GM12872 (cell line): ENCODE measurements at regions not wholly inside any gene's neighbourhood (a gene's known extent, or its start where the extent isn't known, plus 50 kb on each side); places are given as distances from the start of the nearest gene placed in this dataset.

Experiments
- TF ChIP-seq, protein P1 (sequence below): IDR thresholded peaks from 3 replicates; pipeline ENCODE4 v1.5.1; 2011; ENCODE audit warnings: low read depth, mild to moderate bottlenecking, low read length, moderate library complexity; ENCODE audit not compliant: insufficient read depth

DNA sequence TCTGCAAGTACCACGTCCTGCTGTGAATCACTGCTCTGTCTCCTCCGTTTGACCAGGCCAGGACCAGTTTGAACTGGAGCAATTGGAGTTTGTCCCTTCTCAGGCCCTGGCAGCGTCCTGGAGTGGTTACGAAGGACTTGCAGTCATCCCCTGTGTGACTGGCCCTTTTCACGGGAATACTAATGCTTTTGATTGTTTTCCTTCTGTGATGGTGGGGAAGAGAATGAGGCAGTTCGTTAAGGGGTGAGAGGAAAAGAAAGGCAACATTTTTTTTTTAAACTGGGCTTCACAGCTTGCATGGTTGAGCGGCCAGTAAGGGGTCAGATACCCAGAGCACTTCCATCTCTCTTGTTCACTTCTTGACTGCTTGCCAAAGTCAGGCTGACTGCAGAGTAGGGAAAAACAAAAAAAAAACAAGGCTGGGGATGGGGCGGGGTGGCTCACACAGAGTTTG is 153.5 kb upstream of the STK32A start:
- TF ChIP-seq, protein P1, sequence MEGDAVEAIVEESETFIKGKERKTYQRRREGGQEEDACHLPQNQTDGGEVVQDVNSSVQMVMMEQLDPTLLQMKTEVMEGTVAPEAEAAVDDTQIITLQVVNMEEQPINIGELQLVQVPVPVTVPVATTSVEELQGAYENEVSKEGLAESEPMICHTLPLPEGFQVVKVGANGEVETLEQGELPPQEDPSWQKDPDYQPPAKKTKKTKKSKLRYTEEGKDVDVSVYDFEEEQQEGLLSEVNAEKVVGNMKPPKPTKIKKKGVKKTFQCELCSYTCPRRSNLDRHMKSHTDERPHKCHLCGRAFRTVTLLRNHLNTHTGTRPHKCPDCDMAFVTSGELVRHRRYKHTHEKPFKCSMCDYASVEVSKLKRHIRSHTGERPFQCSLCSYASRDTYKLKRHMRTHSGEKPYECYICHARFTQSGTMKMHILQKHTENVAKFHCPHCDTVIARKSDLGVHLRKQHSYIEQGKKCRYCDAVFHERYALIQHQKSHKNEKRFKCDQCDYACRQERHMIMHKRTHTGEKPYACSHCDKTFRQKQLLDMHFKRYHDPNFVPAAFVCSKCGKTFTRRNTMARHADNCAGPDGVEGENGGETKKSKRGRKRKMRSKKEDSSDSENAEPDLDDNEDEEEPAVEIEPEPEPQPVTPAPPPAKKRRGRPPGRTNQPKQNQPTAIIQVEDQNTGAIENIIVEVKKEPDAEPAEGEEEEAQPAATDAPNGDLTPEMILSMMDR, result no peak

GRCh38 chr5:147084702-147085101 is 150.1 kb upstream of the STK32A start:
- TF ChIP-seq, protein P1, result no peak

GRCh38 chr5:147085409-147085808 is 149.4 kb upstream of the STK32A start:
- TF ChIP-seq, protein P1, result no peak

GRCh38 chr5:147092044-147092443 is 142.8 kb upstream of the STK32A start:
- TF ChIP-seq, protein P1, result no peak

DNA sequence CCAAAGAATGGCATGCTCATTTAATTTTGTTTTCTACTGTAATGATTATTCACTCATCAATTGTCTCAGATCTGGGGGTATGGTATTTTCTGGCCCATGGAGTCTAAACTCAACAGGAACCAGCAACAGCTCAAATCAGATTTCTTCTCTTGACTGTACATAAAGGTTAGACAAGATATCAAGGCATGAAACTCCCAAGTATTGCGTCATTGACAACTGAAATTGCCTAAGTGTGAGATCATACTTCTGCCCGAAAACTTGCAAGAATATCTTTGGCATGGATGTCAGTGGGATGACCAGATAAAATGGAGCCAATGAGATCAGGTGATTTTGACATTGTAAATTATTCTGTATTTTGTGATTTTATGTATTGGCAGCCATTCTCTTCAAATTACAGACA is 141.7 kb upstream of the STK32A start:
- TF ChIP-seq, protein P1, result no peak

- TF ChIP-seq, protein P1, result no peak
These were observed 139.1 kb upstream of the STK32A start for GRCh38 chr5:147095740-147096139.

DNA sequence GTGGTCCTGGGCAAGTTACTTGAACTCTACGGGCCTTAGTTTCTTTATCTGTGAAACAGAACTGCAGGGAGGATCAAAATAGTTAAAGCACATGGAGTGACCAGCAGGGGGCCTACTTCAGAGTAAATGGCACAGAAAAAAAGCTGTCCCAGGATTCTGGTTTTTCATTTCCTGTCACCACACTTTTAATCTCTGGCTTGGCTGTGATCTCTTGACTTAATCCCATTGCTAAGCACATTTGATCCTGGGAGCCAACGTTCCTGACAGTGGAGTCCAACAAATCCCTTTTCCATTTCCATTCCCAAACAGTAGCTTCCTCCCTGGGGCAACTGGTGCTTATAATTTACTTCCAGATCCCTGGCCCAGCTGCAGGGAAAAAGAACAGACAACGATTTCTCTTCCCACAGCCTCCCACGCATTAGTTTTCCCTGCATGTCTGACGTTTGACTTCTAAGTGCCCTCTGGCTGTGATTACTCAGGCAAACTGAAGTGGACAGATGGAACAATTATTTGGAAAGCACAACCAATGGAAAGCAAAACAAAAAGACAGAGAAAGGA is 136.5 kb upstream of the STK32A start:
- TF ChIP-seq, protein P1, result peak; percentile 66
